PC-3 (cell line): ENCODE measurements at regions not wholly inside any gene's neighbourhood (a gene's known extent, or its start where the extent isn't known, plus 50 kb on each side); places are given as distances from the start of the nearest gene placed in this dataset.

Experiments used
- EZH2 ChIP-seq: fragments of 300-600 bp; sonication (generic); IDR thresholded peaks from one replicate; pipeline ENCODE4 v1.6.1; 2017; ENCODE audit warnings: antibody characterized with exemption, mild to moderate bottlenecking, low read length; ENCODE audit not compliant: unreplicated experiment
- EZH2phosphoT487 ChIP-seq: fragments of 300-600 bp; sonication (generic); IDR thresholded peaks from 2 replicates; pipeline ENCODE4 v1.6.1; 2018; ENCODE audit warnings: mild to moderate bottlenecking, antibody characterized with exemption, low read length, borderline replicate concordance
- TF ChIP-seq, protein P1 (sequence below): fragments of 300-600 bp; sonication (generic); conservative IDR thresholded peaks from 2 replicates; pipeline ENCODE4 v1.5.1; 2017; ENCODE audit warnings: antibody characterized with exemption, low read depth, mild to moderate bottlenecking, low read length

DNA sequence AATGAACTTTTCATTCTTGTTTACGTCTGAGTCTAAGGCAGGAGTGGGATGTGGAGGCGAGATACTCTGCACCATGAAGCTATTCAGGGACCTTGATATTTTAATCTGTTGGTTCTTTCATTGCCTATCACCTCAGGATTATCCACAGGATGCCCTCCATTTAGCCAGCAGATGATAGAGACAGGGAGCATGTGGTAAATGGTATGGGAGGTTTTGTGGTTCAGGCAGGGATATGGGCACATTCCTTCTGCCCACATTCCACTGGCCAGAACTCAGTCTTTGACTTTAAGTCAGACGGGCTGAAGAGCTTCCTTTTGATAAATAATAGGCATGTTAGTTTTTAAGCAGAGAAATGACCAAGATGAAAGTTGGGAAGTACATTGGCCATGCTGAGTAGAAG is 548.0 kb upstream of the CCDC54 start:
- no peak for TF ChIP-seq EZH2
- TF ChIP-seq, protein P1, sequence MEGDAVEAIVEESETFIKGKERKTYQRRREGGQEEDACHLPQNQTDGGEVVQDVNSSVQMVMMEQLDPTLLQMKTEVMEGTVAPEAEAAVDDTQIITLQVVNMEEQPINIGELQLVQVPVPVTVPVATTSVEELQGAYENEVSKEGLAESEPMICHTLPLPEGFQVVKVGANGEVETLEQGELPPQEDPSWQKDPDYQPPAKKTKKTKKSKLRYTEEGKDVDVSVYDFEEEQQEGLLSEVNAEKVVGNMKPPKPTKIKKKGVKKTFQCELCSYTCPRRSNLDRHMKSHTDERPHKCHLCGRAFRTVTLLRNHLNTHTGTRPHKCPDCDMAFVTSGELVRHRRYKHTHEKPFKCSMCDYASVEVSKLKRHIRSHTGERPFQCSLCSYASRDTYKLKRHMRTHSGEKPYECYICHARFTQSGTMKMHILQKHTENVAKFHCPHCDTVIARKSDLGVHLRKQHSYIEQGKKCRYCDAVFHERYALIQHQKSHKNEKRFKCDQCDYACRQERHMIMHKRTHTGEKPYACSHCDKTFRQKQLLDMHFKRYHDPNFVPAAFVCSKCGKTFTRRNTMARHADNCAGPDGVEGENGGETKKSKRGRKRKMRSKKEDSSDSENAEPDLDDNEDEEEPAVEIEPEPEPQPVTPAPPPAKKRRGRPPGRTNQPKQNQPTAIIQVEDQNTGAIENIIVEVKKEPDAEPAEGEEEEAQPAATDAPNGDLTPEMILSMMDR: no peak
- TF ChIP-seq EZH2phosphoT487: no peak
